GM18511 (cell line): ENCODE measurements at regions not wholly inside any gene's neighbourhood (a gene's known extent, or its start where the extent isn't known, plus 50 kb on each side); places are given as distances from the start of the nearest gene placed in this dataset.

Experiments used
- ATAC-seq: cut with Tn5 transposase; IDR thresholded peaks from one replicate; pipeline ENCODE4 v1.9.1; 2021; ENCODE audit warnings: mild to moderate bottlenecking, moderate library complexity; ENCODE audit not compliant: unreplicated experiment

DNA sequence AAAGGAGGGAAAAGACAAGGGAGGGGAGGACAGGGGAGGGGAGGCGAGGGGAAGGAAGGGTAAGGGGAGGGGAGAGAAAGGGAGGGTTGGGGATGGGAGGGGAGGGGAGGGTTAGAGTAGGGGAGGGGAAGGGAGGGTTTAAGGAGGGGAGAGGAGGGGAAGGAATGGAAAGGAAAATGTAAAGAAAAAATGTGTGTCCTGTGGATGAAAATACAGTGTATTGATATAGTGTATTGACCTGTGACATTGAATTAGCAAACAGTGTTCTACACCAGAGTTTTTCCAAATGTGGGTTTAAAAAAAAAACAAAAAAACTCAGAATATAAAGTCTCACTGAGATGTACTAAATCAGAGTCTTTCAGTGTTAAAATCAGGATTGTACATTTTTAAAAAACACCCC is 1279.8 kb upstream of the ADGRL2 start:
- ATAC-seq = no peak

DNA sequence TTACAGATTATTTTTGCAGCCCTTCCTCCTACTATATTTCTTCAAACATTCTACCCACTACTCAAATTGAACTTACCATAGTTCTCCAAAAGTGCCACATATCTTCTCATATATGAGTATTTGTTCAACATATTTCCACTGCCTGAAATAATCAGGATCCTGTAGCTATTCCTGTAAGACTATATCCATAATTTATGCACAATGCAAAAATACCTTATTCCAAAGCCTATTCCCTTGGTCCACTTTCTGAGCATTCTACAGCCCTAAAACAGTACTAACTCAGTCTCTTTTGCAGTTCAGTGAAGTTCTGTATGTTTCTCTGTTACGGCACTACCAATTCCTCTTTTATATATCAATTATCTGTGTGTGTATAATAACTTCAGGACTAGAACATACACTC is 1283.7 kb upstream of the ADGRL2 start:
- no peak for ATAC-seq

DNA sequence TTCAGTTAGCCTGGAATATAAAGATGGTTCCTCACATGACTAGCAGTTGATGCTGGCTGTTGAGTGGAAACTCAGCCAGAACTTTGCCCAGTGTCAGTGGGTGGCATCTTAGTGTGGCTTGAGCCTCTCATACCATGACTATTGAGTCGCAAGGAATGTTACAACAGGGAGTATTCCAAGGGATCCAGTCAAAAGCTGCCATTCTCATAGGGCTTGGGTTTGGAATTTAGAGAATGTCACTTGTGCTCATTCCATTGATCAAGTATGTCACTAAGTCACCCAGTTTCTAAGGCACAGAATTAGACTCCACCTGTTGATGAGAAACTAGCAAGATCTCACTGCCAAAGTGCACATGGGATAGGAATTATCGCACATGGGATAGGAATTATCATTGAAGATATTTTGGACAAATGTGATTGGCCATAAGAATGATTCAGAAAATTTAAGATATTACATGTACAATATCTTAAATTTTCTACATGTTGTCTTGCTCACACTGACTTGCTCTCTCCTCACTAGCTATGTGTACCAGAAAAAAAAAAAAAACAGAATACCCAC is 1290.7 kb upstream of the ADGRL2 start:
- ATAC-seq = no peak

DNA sequence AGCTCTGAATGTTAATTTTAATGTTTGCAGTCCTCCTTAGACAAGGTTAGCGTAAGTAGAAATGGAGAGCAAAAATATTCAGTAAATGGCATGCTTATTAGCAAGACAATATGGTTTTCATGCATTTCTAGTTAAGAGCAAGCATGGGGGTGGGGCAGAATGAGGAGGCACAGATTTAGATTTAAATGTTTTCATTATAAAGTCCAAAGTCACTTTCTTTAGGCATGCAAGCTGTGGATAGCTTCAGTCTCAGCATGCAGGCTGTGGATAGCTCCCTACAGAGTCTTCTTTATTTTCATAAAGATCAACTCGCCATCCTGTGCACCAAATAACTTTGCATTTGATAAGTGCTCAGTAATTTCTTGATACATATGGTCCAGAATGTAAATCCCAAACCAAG is 1294.5 kb upstream of the ADGRL2 start:
- ATAC-seq = no peak

DNA sequence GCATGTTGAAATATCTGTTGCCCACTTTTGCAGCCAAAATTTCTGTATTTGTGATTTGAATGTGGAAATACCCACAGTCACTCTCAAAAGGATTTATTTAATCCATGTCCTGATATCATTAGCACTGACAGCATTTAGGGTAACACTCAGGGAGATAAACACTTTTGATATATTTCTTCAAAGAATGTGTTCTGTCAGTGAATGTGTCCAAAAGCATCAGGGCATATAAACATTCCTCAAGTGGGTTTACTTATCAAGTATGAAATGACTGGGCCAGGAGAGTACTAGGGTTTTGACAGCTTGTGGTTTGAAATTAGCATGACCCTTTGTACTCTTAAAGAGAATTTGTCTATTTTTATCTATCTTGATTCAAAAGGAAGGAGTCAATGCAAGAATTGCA is 1302.1 kb upstream of the ADGRL2 start:
- no peak for ATAC-seq

DNA sequence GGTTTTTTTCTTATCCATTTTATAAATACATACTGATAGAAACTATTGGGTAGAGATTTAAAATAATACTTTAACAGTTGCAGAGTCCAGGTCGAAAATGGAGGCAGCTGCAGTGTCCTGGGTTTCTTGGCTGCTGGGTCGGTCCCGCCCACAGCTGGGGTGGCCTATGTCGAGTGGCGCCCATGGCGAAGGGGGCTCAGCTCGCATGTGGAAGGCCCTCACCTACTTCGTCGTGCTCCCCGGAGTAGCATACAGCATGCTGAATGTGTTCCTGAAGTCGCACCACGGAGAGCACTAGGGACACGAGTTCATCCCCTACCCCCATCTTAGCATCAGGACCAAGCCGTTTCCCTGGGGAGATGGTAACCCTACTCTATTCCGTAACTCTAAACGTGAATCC is 1304.9 kb upstream of the ADGRL2 start:
- no peak for ATAC-seq

DNA sequence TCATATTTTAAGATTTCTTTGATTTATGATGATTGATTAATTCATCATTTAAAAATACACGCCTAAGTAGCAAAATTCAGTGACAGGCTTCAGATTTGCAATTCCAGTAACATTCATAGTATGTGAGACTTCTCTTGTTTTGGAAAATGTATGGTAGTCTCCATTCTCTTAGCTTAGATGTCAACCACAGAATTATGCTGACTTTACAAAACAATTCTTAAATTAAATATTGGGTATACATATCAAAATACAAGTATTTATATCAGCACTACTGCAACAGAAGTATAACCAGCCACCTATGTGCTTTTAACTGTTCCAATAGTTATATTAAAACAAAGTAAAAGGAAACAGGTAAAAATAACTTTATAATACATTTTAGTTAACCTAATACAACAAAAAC is 1328.6 kb upstream of the ADGRL2 start:
- no peak for ATAC-seq

DNA sequence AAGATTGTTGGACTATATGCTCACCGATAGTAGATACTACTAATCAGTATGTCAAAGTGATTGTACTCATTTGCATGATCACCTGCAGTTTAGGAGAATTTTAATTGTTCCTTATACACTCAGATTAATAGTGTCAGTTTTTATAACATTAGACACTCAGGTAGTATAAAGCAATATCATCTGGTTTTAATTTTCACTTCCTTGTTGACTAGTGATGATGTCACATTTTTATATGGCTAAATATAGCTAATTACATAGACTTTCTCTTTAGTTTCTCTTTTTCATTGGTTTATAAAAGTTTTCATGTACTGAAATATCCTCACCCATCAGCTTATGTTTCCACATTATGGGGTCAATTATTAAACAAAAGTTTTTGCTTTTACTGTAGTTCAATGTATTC is 1332.4 kb upstream of the ADGRL2 start:
- ATAC-seq = no peak

DNA sequence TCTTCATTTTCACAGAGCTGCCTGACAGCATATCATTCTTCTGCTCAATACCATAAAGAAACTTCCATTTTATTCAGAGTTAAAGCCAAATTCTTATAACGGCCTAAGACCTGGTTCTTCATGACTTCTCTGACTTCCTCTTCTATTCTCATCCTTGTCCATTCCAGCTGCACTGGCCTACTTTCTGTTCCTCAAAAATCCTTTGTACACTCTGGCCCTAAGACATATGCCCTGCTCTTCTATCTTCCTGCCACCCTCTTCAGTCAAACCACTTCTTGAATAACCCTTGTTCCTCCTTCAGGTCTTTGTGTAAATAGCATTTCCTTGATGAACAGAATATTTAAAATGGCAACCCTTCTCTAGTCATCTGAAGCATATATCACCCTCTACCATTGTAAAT is 1338.7 kb upstream of the ADGRL2 start:
- no peak for ATAC-seq

DNA sequence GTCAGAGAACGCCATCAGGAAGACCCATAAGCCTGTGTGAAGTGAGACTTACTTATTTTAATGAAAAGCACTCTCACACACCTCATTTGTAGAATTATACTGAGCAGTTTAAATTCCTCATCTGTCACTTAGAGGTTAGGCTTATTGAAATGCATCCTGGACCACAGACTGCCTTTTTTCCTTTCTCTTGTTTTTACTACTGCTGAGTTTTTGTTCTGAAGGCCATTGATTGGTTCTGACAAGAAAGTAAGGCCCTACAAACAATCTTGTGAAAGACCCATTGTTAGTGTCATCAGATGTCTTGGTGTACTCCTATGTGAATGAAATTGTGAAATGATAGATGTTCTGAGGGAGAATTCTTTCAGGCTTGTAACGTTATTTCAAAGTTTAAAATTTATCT is 1343.3 kb upstream of the ADGRL2 start:
- ATAC-seq = no peak

DNA sequence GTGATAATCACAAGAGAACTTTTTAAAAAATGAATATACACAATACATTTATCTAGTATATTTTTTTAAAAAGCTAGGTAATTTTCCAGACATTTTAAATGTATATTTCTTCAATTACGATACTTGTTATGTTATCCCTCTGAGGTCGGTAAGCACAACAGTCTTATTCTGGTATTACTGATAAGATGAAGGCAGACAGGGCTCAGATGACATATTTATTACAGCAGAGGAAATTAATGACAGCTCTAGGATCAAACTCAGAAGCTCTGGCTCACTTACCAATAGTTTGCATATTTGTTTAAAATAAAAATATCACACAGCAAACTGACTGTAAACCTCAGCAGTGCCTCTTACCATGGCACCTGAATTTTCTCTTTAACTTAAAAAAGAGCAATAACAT is 1347.0 kb upstream of the ADGRL2 start:
- no peak for ATAC-seq

DNA sequence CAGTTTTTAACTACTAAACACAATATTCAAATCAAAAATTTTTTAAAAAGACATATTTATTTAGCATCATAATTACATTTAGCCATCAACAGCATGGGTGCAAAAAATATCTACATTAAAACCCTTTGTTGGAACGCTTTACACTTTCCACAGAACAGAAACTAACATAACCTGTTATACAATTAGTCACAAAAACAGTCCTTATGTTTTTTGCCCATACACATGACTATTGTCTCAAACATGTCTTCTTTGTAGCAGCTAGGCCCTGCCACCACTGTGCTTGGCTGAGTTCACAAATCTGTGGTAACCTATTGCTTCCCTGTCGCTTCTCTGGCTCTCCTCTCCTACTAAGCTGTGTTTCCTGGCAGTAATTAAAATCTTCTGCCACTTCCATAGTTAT is 1350.0 kb upstream of the ADGRL2 start:
- no peak for ATAC-seq

DNA sequence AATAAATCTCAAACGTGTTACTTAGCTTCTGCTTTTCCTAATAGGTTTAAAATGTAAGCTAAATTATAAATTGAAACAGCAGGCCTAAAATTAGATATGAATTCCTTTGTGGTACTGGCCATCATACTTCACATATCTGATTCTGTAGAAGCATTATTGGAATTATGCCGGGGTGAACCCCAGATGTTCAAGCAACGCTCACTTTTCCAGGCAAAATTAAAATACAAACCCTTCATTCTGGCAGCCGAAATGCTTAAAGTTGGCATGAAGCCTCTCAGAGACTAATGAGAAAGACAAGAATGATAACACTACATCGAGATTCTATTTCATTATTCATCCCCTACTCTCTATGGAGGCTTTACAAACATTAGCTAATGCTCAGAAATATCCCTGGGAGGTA is 1352.7 kb upstream of the ADGRL2 start:
- ATAC-seq = no peak

DNA sequence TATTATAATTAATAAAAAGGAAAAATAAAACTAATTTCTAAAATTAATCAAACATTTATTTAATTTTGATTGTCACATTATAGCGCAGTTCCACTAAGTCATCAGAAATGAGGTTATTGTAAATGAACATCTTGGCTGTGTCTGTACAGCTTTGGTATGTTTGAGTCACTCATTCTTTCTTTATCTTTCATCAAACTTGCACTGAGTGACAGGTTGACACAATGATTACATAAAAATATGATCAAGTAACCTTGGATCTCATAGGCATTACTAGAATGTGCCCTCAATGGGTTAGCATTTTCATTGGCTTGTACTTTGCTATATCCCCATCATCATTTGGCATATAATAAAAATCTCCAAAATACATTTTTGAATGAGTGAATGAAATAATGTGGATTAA is 1353.2 kb upstream of the ADGRL2 start:
- no peak for ATAC-seq

DNA sequence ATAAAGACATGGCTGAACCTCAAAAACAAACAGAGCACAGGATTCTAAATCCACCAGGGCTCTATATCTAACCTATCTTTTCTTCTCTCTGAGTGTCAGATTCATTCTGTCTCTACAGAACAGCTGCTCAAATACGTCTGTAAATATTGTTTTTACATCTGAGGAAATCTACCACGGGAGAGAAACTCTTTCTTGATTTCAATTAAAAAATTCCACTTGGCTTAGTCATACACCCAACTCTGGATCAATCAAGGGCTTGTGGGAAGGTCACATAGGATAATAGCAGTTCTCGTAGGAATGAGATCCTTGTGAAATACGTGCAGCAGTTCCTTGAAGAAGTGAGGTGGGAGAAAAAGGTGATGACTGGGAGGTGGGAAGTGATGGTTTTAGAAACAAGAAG is 1355.7 kb upstream of the ADGRL2 start:
- no peak for ATAC-seq

DNA sequence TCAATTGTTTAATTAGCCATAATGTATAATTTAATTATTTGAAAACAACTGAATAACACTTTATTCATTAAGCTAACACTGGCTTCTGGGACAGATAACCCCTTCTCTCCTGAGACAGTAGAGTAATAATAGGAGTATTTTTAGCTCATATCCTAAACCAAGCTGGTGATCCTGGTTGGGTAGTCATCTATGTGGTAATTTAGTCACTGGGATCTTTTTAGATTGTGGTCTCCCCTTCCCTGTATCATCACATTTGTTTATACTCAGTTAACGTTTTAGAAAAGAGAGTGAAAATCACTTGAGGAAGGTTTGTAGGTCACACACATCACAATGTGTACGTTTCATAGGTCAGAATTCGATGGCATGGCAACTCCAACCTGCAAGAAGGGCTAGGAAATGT is 1356.6 kb upstream of the ADGRL2 start:
- ATAC-seq = no peak

DNA sequence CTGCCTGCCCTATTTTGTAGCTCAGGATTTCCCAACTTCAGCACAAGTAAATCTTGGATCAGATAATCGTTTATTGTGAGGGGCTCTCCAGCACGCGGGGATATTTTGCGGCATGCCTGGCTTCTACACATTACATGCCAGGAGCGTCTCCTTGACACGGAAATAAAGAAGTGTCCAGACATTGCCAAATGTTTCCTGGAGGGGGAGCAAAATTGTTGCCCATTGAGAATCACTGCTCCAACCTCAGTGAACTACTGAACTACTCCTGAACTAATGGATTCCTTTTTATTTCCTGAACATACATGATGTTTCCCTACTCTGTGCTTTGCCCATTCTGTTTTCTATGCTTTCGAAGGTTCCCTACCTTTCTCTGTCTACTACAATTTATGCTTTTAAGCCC is 1359.1 kb upstream of the ADGRL2 start:
- no peak for ATAC-seq

DNA sequence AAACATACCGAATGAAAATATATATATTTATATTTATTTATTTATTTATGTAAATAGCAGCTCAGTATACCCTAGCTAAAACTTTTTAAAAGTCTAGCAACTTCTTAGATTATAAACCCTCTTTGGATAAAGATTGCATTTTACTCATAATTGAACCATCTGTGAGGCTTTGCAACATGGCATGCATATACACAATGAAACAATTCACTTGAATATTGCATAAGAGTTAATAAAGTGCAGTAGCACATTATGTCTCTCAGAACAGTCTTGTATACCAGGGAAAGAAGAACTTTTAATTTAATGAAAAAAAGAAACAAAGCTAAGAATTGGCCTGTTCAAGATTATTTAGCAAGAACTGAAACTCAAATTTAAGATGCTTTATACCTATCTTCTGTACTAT is 1363.9 kb upstream of the ADGRL2 start:
- no peak for ATAC-seq

DNA sequence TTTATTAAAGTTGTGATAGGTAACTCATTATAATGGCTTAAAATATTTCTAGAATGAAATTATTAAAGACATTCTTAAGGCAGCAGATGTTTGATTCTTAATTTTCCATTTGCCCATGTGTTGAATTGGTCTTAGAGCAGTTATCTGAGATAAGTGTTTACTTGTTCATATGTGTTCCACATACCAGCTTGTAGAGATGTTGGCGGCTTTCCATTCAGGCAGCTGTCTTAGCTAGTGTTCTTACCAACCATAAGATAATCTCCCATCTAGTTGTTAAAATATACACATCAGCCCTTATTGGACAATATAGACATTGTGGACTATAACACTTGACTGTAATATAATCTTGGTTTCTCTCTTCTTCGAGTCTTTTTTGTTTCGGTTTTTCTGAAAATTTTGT is 1372.9 kb upstream of the ADGRL2 start:
- no peak for ATAC-seq

DNA sequence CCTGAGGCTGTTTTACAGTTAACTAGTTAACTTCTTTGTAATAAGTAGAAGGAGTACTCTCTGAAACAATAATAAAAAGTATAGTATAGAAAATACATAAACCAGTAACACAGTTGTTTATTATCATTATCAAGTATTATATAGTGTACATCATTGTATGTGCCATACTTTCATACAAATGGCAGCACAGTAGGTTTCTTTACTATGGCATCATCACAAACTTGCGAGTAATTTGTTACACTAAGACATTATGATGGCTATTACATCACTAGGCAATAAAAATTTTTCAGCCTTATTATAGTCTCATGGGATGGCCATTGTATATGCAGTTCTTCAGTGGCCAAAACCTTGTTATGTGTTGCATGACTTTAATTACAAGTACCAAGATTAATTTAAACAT is 1376.5 kb upstream of the ADGRL2 start:
- no peak for ATAC-seq

DNA sequence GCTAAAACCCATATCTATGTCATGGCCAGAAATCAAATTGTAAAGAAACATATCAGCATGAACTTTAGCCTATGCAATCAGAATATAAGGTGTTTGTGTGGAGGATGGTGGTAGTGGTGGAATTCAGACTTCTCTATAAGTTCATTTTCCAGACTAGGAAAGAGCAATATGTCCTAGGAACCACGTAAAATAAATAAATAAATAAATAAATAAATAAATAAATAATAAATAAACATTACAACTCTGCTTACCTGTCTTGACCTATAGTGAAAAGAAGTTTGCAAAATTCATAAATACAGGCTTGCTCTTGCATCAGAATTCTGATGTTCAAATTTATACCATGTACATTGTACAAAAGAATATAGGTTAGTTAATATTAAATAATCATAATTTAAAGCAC is 1382.6 kb upstream of the ADGRL2 start:
- ATAC-seq = no peak

DNA sequence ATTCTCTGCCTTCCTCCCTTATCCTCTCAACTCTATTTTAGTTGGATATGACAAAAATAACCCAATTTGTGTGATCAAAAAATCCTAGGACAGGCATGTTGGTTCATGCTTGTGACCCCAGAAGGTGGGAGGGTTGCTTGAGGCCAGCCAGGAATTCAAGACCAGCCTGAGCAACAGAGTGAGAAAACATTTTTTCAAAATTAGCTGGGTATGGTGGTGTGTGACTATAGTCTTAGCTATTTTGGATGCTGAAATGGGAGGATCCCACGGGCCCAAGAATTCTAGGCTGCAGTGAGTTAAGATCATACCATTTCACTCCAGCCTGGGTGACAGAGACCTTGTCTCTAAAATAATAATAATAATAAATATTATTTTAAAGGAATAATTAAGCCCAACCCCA is 1383.1 kb upstream of the ADGRL2 start:
- ATAC-seq = no peak

DNA sequence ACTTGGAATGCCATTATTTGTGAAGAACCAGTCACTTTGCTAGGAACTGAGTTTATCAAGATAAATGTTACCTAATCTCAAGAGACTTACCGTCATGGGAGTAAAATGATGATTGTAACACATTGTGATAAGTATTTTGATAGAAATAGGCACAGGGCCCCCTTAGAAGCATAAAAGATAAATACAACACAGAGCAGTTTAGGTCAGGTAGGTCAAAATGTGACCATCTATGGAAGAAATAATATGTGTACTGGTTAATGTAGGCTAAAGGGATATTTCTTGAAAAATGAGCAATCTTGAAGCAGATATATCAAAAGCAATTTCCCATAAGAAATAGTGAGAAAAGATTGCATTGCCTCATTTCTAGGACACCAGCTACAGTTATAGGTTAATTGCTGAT is 1386.8 kb upstream of the ADGRL2 start:
- ATAC-seq = no peak

DNA sequence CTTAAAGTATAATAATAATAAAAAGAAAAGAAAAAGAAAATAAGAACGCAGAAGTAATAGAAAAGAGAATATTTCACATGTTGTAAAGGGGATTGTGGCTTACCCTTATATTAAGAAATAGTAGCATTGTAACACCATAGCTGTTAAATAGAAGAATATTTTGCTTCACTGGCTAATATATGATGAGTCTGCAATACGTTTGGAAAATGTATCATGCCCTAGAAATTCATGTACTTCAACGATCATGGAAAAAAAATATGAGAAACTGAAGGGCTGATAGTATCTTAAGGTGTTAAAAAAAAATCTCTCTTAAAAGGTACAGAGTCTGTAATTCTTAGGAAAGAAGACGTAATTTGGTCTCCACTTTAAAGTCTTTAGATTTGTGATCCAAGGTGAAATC is 1390.5 kb upstream of the ADGRL2 start:
- no peak for ATAC-seq
